ENCODE measurements at regions not wholly inside any gene's neighbourhood (a gene's known extent, or its start where the extent isn't known, plus 50 kb on each side); places are given as distances from the start of the nearest gene placed in this dataset.
A peak's percentile ranks its signal among the peaks of the same experiment; 100 is the strongest.

DNA sequence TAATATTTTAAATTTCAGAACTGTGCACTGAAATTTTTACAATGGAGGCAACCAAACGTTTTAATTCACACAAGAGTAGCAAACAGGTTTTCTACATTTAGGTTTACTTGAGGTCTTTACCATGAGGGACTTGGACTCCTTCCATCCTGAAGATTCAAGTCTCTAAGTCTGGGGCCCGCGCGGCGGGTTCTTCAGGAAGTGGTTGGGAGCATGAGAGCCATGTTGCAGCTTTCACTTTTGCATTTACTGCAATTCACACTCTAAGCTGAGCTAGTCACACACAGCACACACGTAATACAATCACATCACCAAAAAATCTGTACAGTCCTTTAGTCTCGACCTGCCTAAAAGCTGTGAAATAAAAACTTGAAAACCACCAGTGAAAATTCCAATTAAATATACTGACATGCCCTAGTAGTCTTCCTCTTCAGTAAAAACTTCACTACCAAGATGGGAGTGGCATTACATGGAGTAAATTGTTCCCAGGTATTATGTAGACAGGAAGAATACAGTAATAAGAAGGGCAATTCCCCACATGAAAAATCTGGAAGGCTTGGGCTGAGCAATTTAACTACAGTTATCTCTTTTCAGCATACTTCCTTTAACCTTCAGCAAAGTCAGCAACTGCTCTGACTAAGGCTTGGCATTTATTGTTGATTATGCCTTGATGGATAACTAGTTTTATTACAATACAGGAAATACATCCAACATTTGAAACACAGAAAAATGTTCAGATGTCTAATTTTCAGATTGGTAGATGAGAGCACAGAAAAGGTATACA is 571.1 kb upstream of the DIPK2B start:
- peak; percentile 80 for DNase-seq (ENCODE audit: low read depth, low spot score)
- CTCF ChIA-PET, result interaction anchor here (1.0 to 2.1 kb wide), 4 partner anchors 30 to 637 kb away, joined by 4 to 10 read pairs (median 4); no protein-coding TSS in a partner anchor
- Histone ChIP-seq H3K79me2 (ENCODE audit: control insufficient read depth, insufficient read depth, low read length) (peaks cover 72% of the 10 kb centered on the region), H3K9ac (replicated peaks; ENCODE audit: extremely low read depth, insufficient read depth, low read length) (peak overlapping the region; percentile 99), H3K4me3 (replicated peaks in 1 of 3; ENCODE audit: insufficient read depth in 1 of 3, low read depth in 1 of 3, low read length in 3 of 3) (peak overlapping the region in 2 of 3 experiments; percentile 42 to 100), H3K27me3 (ENCODE audit: control insufficient read depth in 2 of 2, insufficient read depth in 2 of 2, low read length in 2 of 2) (no peaks in the 10 kb centered on the region), H3K27ac (ENCODE audit: insufficient read depth, low read depth, low read length) (peak overlapping the region; percentile 87), H2AFZ (ENCODE audit: low read depth, low read length) (no peak overlapping the region), H3K4me2 (ENCODE audit: insufficient read depth, low read length) (peak overlapping the region; percentile 94), H3K9me1 (replicated peaks; ENCODE audit: control insufficient read depth, extremely low read depth, insufficient read depth, low read length) (no peaks in the 10 kb centered on the region), H4K20me1 (replicated peaks; ENCODE audit: control insufficient read depth, extremely low read depth, insufficient read depth, low read length) (no peaks in the 10 kb centered on the region), H3K4me1 (ENCODE audit: control insufficient read depth, extremely low read depth, insufficient read depth, low read length) (peaks cover 46% of the 10 kb centered on the region), H3K9me3 (replicated peaks; ENCODE audit: control insufficient read depth, insufficient read depth, low read length) (no peaks in the 10 kb centered on the region), H3K36me3 (ENCODE audit: control insufficient read depth in 2 of 2, extremely low read depth in 1 of 2, insufficient read depth in 2 of 2, low read length in 2 of 2) (peaks cover 0 to 6% of the 10 kb centered on the region in 2 experiments)
- intact Hi-C loops (cut with micrococcal nuclease), result loop anchor here (1.0 to 5.0 kb wide), 6 partner anchors 18 to 899 kb away; partner anchors contain the start of gene KDM6A
- POLR2A ChIA-PET, result interaction anchor here (1.8 to 3.1 kb wide), 4 partner anchors 12 to 37 kb away, joined by 4 to 14 read pairs (median 9); no protein-coding TSS in a partner anchor
- no TSS peak for BruUV-seq (replicated peaks)
- TF ChIP-seq POLR2A (IDR thresholded peaks at IDR 0.05; ENCODE audit: low read depth, low read length), result peak; percentile 22
- peak; percentile 15 for TF ChIP-seq JUN (IDR thresholded peaks at IDR 0.05; ENCODE audit: borderline replicate concordance, insufficient read depth, insufficient read length, low read depth)
- peak; percentile 53 for TF ChIP-seq GATA2 (IDR thresholded peaks at IDR 0.05; ENCODE audit: insufficient read depth, insufficient read length, low read depth, low read length)
- TF ChIP-seq FOS (IDR thresholded peaks at IDR 0.05; ENCODE audit: borderline replicate concordance, insufficient read depth, low read length), result no peak
- dilution Hi-C loops (cut with MboI; ENCODE audit: extremely low pct_ligation_motif_present, low sequenced_read_pairs), result no loop called here
- FAIRE-seq, result peak; percentile 91

DNA sequence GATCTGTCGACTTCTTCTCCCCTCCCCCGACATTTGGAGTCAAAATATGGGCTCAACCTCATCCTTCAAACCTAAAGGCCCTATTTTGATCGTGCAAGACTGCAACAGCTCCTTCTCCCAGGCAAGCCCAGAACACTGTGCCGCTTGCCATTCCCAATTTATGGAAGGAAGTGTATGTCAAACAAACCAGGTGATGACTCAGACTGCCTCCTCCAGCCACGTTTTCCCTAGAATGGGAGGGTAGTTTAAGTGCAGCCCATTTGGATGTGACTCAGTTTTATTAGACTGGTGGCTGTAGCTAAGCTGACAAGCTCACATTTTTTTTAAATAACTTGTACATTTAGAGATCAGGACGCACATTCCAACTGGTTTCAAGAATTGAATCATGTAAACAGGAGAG is 570.4 kb upstream of the DIPK2B start:
- H3K27ac ChIP-seq (ENCODE audit: insufficient read depth, low read depth, low read length), result peak overlapping the region; percentile 87
- FAIRE-seq (peak; percentile 92), DNase-seq (ENCODE audit: low read depth, low spot score) (peak; percentile 86)
- no peaks in the 10 kb centered on the region for H3K9me3 ChIP-seq (replicated peaks; ENCODE audit: control insufficient read depth, insufficient read depth, low read length)
- peaks cover 0 to 6% of the 10 kb centered on the region in 2 experiments for H3K36me3 ChIP-seq (ENCODE audit: control insufficient read depth in 2 of 2, extremely low read depth in 1 of 2, insufficient read depth in 2 of 2, low read length in 2 of 2)
- H3K4me3 ChIP-seq (replicated peaks in 1 of 3; ENCODE audit: insufficient read depth in 1 of 3, low read depth in 1 of 3, low read length in 3 of 3), result peak overlapping the region; percentile 55 to 100 (median 94)
- intact Hi-C loops (cut with micrococcal nuclease) (loop anchor here (1.0 to 5.0 kb wide), 6 partner anchors 18 to 899 kb away; partner anchors contain the start of gene KDM6A), dilution Hi-C loops (cut with MboI; ENCODE audit: extremely low pct_ligation_motif_present, low sequenced_read_pairs) (no loop called here)
- peaks cover 40% of the 10 kb centered on the region for H3K4me1 ChIP-seq (ENCODE audit: control insufficient read depth, extremely low read depth, insufficient read depth, low read length)
- POLR2A ChIA-PET, result interaction anchor here (1.8 to 3.1 kb wide), 4 partner anchors 11 to 37 kb away, joined by 4 to 14 read pairs (median 9); no protein-coding TSS in a partner anchor
- no TSS peak for BruUV-seq (replicated peaks)
- CTCF ChIA-PET, result interaction anchor here (0.8 to 2.8 kb wide), 7 partner anchors 12 to 637 kb away, joined by 4 to 12 read pairs (median 6); no protein-coding TSS in a partner anchor
- TF ChIP-seq MYC (IDR thresholded peaks at IDR 0.05; ENCODE audit: low read depth, low read length) (peak; percentile 54), JUN (IDR thresholded peaks at IDR 0.05; ENCODE audit: borderline replicate concordance, insufficient read depth, insufficient read length, low read depth) (peak; percentile 74), POLR2AphosphoS5 (IDR thresholded peaks at IDR 0.05; ENCODE audit: insufficient read depth, low read depth, low read length) (peak; percentile 79), EZH2 (IDR thresholded peaks at IDR 0.05; ENCODE audit: borderline replicate concordance, low read depth, low read length, severe bottlenecking) (no peak), CTCF (IDR thresholded peaks at IDR 0.05; ENCODE audit: extremely low read depth in 1 of 2, insufficient read depth in 1 of 2, low read depth in 1 of 2, low read length in 2 of 2) (no peak), POLR2A (IDR thresholded peaks at IDR 0.05; ENCODE audit: low read depth, low read length) (peak; percentile 89), MAX (IDR thresholded peaks at IDR 0.05; ENCODE audit: insufficient read depth, insufficient read length) (no peak), FOS (IDR thresholded peaks at IDR 0.05; ENCODE audit: borderline replicate concordance, insufficient read depth, low read length) (peak; percentile 93), GATA2 (IDR thresholded peaks at IDR 0.05; ENCODE audit: insufficient read depth, insufficient read length, low read depth, low read length) (no peak)
- peak overlapping the region; percentile 94 for H3K4me2 ChIP-seq (ENCODE audit: insufficient read depth, low read length)
- H3K9me1 ChIP-seq (replicated peaks; ENCODE audit: control insufficient read depth, extremely low read depth, insufficient read depth, low read length), result no peaks in the 10 kb centered on the region
- H3K9ac ChIP-seq (replicated peaks; ENCODE audit: extremely low read depth, insufficient read depth, low read length), result peak overlapping the region; percentile 99
- no peaks in the 10 kb centered on the region for H3K27me3 ChIP-seq (ENCODE audit: control insufficient read depth in 2 of 2, insufficient read depth in 2 of 2, low read length in 2 of 2)
- H4K20me1 ChIP-seq (replicated peaks; ENCODE audit: control insufficient read depth, extremely low read depth, insufficient read depth, low read length), result no peaks in the 10 kb centered on the region
- peaks cover 74% of the 10 kb centered on the region for H3K79me2 ChIP-seq (ENCODE audit: control insufficient read depth, insufficient read depth, low read length)
- no peak overlapping the region for H2AFZ ChIP-seq (ENCODE audit: low read depth, low read length)
